Neural progenitor cell (in vitro differentiated cells): ENCODE measurements at regions not wholly inside any gene's neighbourhood (a gene's known extent, or its start where the extent isn't known, plus 50 kb on each side); places are given as distances from the start of the nearest gene placed in this dataset.

Experiments
- DNase-seq: peaks from one replicate; pipeline ENCODE4 v3.0.0-alpha.2; 2016; ENCODE audit warnings: low spot score
- H2AFZ ChIP-seq: fragments of 200-600 bp; sonication (generic); replicated peaks from 2 replicates; pipeline ENCODE4 v1.6.1; 2016; ENCODE audit warnings: antibody characterized with exemption
- H3F3A ChIP-seq: fragments of 200-600 bp; sonication (generic); 2 replicates; pipeline ENCODE4 v1.6.1; 2016; ENCODE audit warnings: antibody characterized with exemption, low read depth
- H3K27ac ChIP-seq: fragments of 200-600 bp; sonication (generic); 2 replicates; pipeline ENCODE4 v1.5.1; 2016; ENCODE audit warnings: mild to moderate bottlenecking
- H3K27me3 ChIP-seq: fragments of 200-600 bp; sonication (generic); 2 replicates; pipeline ENCODE4 v1.6.1; 2016; ENCODE audit warnings: mild to moderate bottlenecking, moderate library complexity
- H3K36me3 ChIP-seq: fragments of 200-600 bp; sonication (generic); 2 replicates; pipeline ENCODE4 v1.5.1; 2016
- H3K4me1 ChIP-seq: fragments of 200-600 bp; sonication (generic); 2 replicates; pipeline ENCODE4 v1.6.1; 2016; ENCODE audit warnings: mixed run types
- H3K4me2 ChIP-seq: fragments of 200-600 bp; sonication (generic); 2 replicates; pipeline ENCODE4 v1.6.1; 2016
- H3K4me3 ChIP-seq: fragments of 200-600 bp; sonication (generic); 2 replicates; pipeline ENCODE4 v1.5.1; 2016
- H3K79me2 ChIP-seq: fragments of 200-600 bp; sonication (generic); 2 replicates; pipeline ENCODE4 v1.6.1; 2016; ENCODE audit warnings: low read depth
- H3K9ac ChIP-seq: fragments of 200-600 bp; sonication (generic); 2 replicates; pipeline ENCODE4 v1.6.1; 2016
- H3K9me3 ChIP-seq: fragments of 200-600 bp; sonication (generic); 2 replicates; pipeline ENCODE4 v1.5.1; 2016; ENCODE audit warnings: low read depth
- H4K20me1 ChIP-seq: fragments of 200-600 bp; sonication (generic); 2 replicates; pipeline ENCODE4 v1.6.1; 2016; ENCODE audit warnings: low read depth
- H3K27ac Mint-ChIP-seq: 3 replicates; pipeline ENCODE4 v1.8.0; 2021; ENCODE audit warnings: mixed read lengths
- H3K27me3 Mint-ChIP-seq: 2 replicates; pipeline ENCODE4 v1.8.0; 2022; ENCODE audit warnings: low read depth, mild to moderate bottlenecking, inconsistent platforms, moderate library complexity, mixed read lengths; ENCODE audit not compliant: insufficient read depth
- H3K36me3 Mint-ChIP-seq: 3 replicates; pipeline ENCODE4 v1.8.0; 2021; ENCODE audit warnings: mixed read lengths
- H3K4me1 Mint-ChIP-seq: 3 replicates; pipeline ENCODE4 v1.8.0; 2021; ENCODE audit warnings: mixed read lengths
- H3K4me3 Mint-ChIP-seq: 3 replicates; pipeline ENCODE4 v1.8.0; 2021; ENCODE audit warnings: mild to moderate bottlenecking, moderate library complexity, mixed read lengths
- H3K9me3 Mint-ChIP-seq: 3 replicates; pipeline ENCODE4 v1.8.0; 2020; ENCODE audit warnings: mixed read lengths
- EZH2 ChIP-seq: fragments of 200-600 bp; sonication (generic); IDR thresholded peaks from 2 replicates; pipeline ENCODE4 v1.6.1; 2017; ENCODE audit warnings: antibody characterized with exemption, mild to moderate bottlenecking, moderate library complexity
- EZH2phosphoT487 ChIP-seq: fragments of 200-600 bp; sonication (generic); IDR thresholded peaks from 2 replicates; pipeline ENCODE4 v1.6.1; 2017; ENCODE audit warnings: antibody characterized with exemption
- TF ChIP-seq, protein P1 (sequence below): fragments of 200-600 bp; sonication (generic); IDR thresholded peaks from 2 replicates; pipeline ENCODE4 v1.5.1; 2017; ENCODE audit warnings: antibody characterized with exemption, mild to moderate bottlenecking

DNA sequence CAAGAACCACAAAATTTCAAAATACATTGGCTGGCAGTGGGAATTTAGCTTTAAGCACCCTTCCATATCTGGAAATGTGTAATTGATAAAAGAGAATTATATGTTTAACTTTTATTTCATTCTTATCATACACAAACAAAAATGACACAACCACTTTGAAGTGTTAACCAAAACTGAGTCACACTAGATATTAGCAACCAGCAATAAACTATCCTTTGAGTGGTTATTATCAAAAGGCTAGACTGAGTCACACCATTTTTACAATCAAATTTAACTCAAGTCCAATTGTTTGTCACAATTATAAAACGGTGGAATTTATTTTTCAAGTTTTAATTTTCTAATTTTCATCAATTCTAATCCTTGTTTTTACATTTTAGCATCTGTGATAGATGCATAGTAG is 121.7 kb downstream of the LIG4 start:
- H3K27me3 ChIP-seq, result no peaks in the 10 kb centered on the region
- no peak overlapping the region for H3K4me3 ChIP-seq
- H4K20me1 ChIP-seq, result no peaks in the 10 kb centered on the region
- TF ChIP-seq EZH2phosphoT487, result no peak
- TF ChIP-seq, protein P1, sequence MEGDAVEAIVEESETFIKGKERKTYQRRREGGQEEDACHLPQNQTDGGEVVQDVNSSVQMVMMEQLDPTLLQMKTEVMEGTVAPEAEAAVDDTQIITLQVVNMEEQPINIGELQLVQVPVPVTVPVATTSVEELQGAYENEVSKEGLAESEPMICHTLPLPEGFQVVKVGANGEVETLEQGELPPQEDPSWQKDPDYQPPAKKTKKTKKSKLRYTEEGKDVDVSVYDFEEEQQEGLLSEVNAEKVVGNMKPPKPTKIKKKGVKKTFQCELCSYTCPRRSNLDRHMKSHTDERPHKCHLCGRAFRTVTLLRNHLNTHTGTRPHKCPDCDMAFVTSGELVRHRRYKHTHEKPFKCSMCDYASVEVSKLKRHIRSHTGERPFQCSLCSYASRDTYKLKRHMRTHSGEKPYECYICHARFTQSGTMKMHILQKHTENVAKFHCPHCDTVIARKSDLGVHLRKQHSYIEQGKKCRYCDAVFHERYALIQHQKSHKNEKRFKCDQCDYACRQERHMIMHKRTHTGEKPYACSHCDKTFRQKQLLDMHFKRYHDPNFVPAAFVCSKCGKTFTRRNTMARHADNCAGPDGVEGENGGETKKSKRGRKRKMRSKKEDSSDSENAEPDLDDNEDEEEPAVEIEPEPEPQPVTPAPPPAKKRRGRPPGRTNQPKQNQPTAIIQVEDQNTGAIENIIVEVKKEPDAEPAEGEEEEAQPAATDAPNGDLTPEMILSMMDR, result no peak
- no peak for TF ChIP-seq EZH2
- no peaks in the 10 kb centered on the region for H3K36me3 ChIP-seq
- H3K4me1 ChIP-seq, result no peaks in the 10 kb centered on the region
- H3K4me2 ChIP-seq, result no peak overlapping the region
- no peaks in the 10 kb centered on the region for H3K36me3 Mint-ChIP-seq
- H3K4me3 Mint-ChIP-seq, result no peak overlapping the region
- H3F3A ChIP-seq, result no peaks in the 10 kb centered on the region
- H2AFZ ChIP-seq, result no peak overlapping the region
- H3K27ac Mint-ChIP-seq, result no peak overlapping the region
- no peaks in the 10 kb centered on the region for H3K79me2 ChIP-seq
- H3K27me3 Mint-ChIP-seq, result no peaks in the 10 kb centered on the region
- H3K9me3 Mint-ChIP-seq, result no peaks in the 10 kb centered on the region
- no peak overlapping the region for H3K9ac ChIP-seq
- no peaks in the 10 kb centered on the region for H3K4me1 Mint-ChIP-seq
- H3K27ac ChIP-seq, result no peak overlapping the region
- no peaks in the 10 kb centered on the region for H3K9me3 ChIP-seq
- no peak for DNase-seq

DNA sequence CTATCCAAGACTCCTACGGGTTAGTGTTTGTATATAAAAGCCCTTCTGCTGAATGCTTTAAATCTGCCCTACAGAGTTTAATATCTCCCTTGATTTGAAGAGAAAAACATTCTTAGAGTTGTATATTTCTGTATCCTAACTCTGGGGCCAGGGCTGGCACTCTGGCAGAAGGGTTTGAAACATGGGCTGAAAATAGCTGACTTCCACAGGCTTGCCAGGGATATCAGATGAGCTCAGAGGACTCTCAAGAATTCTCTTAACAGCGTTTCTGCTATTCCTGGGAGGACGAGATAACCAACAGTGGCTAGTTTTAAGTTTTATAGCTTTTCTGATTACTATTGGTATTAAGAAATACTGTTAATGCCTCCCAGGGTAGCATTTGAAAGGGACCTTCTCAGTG is 127.5 kb downstream of the LIG4 start:
- Mint-ChIP-seq H3K4me3 (no peak overlapping the region), H3K4me1 (no peaks in the 10 kb centered on the region), H3K36me3 (no peaks in the 10 kb centered on the region), H3K27me3 (no peaks in the 10 kb centered on the region), H3K9me3 (no peaks in the 10 kb centered on the region), H3K27ac (no peak overlapping the region)
- H3K36me3 ChIP-seq, result no peaks in the 10 kb centered on the region
- no peaks in the 10 kb centered on the region for H3K79me2 ChIP-seq
- no peak overlapping the region for H3K9ac ChIP-seq
- no peaks in the 10 kb centered on the region for H3K9me3 ChIP-seq
- peaks cover 4% of the 10 kb centered on the region for H3K4me1 ChIP-seq
- no peak overlapping the region for H2AFZ ChIP-seq
- H3K4me3 ChIP-seq, result no peak overlapping the region
- no peak overlapping the region for H3K4me2 ChIP-seq
- no peaks in the 10 kb centered on the region for H3K27me3 ChIP-seq
- no peaks in the 10 kb centered on the region for H4K20me1 ChIP-seq
- H3F3A ChIP-seq, result no peaks in the 10 kb centered on the region
- no peak for DNase-seq
- no peak for TF ChIP-seq EZH2phosphoT487
- no peak for TF ChIP-seq EZH2
- TF ChIP-seq, protein P1, result no peak
- no peak overlapping the region for H3K27ac ChIP-seq

DNA sequence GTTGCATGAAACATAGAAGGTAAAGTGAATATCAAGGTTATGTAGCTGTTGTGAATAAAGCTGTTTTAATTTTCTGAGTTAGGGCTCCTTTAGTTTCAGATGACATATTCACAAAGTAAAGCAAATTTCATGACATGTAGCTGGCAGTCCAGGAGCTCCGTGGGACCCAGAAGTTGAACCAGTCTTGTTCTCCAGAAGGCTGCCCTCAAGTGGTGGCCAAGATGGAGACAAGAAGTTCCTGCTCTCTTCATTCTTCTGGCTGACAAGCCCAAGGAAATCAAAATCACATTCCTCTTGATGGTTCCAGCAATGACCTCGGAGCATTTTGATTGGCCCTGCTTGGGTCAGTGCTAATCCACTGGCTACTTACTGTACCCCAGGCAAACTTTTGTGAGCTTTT is 128.7 kb downstream of the LIG4 start:
- Histone ChIP-seq H3K79me2 (no peaks in the 10 kb centered on the region), H3F3A (no peaks in the 10 kb centered on the region), H3K4me2 (no peak overlapping the region), H3K4me1 (peaks cover 6% of the 10 kb centered on the region), H3K27ac (no peak overlapping the region), H3K27me3 (no peaks in the 10 kb centered on the region), H2AFZ (peak overlapping the region; percentile 50), H3K9ac (no peak overlapping the region), H3K4me3 (no peak overlapping the region), H3K36me3 (no peaks in the 10 kb centered on the region), H3K9me3 (no peaks in the 10 kb centered on the region), H4K20me1 (no peaks in the 10 kb centered on the region)
- Mint-ChIP-seq H3K27me3 (no peaks in the 10 kb centered on the region), H3K27ac (no peak overlapping the region), H3K36me3 (no peaks in the 10 kb centered on the region), H3K4me1 (no peaks in the 10 kb centered on the region), H3K4me3 (no peak overlapping the region), H3K9me3 (no peaks in the 10 kb centered on the region)
- TF ChIP-seq EZH2 (no peak), EZH2phosphoT487 (no peak)
- TF ChIP-seq, protein P1, result peak; percentile 39
- DNase-seq, result peak; percentile 18

DNA sequence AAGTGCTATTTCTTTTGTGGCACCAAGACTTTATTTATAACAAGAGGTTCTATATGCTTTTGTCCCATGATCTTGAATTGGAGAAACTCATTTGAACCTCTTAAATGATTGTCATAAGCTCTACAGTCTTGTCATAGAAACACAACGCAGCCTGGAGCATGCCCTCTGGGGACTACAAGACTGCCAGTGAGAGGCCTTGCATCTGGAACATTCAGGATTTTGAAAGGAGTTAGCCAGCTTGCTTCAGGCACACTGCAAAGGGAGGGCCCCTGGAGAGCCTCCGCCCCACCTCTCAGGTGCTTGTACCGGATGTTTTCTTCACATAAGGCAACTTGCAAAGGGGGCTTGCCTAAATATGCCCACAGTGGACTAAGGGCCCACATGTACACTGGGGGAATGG is 130.5 kb downstream of the LIG4 start:
- Histone ChIP-seq H3K27me3 (no peaks in the 10 kb centered on the region), H3K36me3 (no peaks in the 10 kb centered on the region), H3K27ac (no peak overlapping the region), H3K79me2 (no peaks in the 10 kb centered on the region), H2AFZ (no peak overlapping the region), H3K9me3 (no peaks in the 10 kb centered on the region), H3F3A (no peaks in the 10 kb centered on the region), H4K20me1 (no peaks in the 10 kb centered on the region), H3K4me1 (peaks cover 6% of the 10 kb centered on the region), H3K4me2 (no peak overlapping the region), H3K4me3 (no peak overlapping the region), H3K9ac (no peak overlapping the region)
- Mint-ChIP-seq H3K36me3 (no peaks in the 10 kb centered on the region), H3K9me3 (no peaks in the 10 kb centered on the region), H3K4me3 (no peak overlapping the region), H3K27me3 (no peaks in the 10 kb centered on the region), H3K27ac (no peak overlapping the region), H3K4me1 (no peaks in the 10 kb centered on the region)
- no peak for DNase-seq
- TF ChIP-seq EZH2phosphoT487 (no peak), EZH2 (no peak)
- TF ChIP-seq, protein P1, result no peak
